ENCODE measurements at regions not wholly inside any gene's neighbourhood (a gene's known extent, or its start where the extent isn't known, plus 50 kb on each side); places are given as distances from the start of the nearest gene placed in this dataset.
"Not testable (repeated sequence)": the region's sequence is repeated elsewhere in the genome, so short reads cannot be mapped to it uniquely, and the experiment has no call there.

GRCh38 chr2:89945004-89945616, 1253.6 kb downstream of the RPIA start:
- TF ChIP-seq CTCF, POLR2A, POLR2AphosphoS5, EP300 (IDR thresholded peaks at IDR 0.05): not testable (repeated sequence)

All from stomach (tissue), 4 donors.